ENCODE measurements at regions not wholly inside any gene's neighbourhood (a gene's known extent, or its start where the extent isn't known, plus 50 kb on each side); places are given as distances from the start of the nearest gene placed in this dataset.

- intact Hi-C loops (cut with DNase I, micrococcal nuclease), result loop anchor here in 1 of 2 experiments (10.0 kb wide), 1 partner anchor 1350 kb away; no protein-coding TSS in a partner anchor
These were observed 77.2 kb upstream of the ZBED5 start for GRCh38 chr11:10935015-10935559.

GRCh38 chr11:10934293-10934860 lies 76.5 kb upstream of the ZBED5 start:
- Mint-ChIP-seq H3K27me3 (peaks cover 47% of the 10 kb centered on the region), H3K36me3 (ENCODE audit: low read depth) (no peaks in the 10 kb centered on the region), H3K9me3 (no peaks in the 10 kb centered on the region), H3K27ac (peak overlapping the region; percentile 52), H3K4me3 (peak overlapping the region; percentile 90), H3K4me1 (ENCODE audit: low read depth) (peaks cover 24% of the 10 kb centered on the region)
- Histone ChIP-seq H3K4me1 (ENCODE audit: insufficient read depth, low read length) (peaks cover 24% of the 10 kb centered on the region), H3K36me3 (ENCODE audit: insufficient read depth, low read length) (no peaks in the 10 kb centered on the region), H3K4me3 (ENCODE audit: low read length) (peak overlapping the region; percentile 56), H3K27me3 (ENCODE audit: control insufficient read depth in 1 of 2, insufficient read depth in 2 of 2, low read length in 2 of 2) (peaks cover 25 to 29% of the 10 kb centered on the region in 2 experiments), H3K9me3 (ENCODE audit: control insufficient read depth in 1 of 2, insufficient read depth in 1 of 2, low read length in 2 of 2) (no peaks in the 10 kb centered on the region), H3K27ac (ENCODE audit: low read depth in 1 of 2, low read length in 2 of 2) (no peak overlapping the region)
- ChIA-PET CTCF (interaction anchor here (0.5 to 2.5 kb wide), 23 partner anchors 8 to 1111 kb away, joined by 3 to 15 read pairs (median 4); no protein-coding TSS in a partner anchor), POLR2A (interaction anchor here (0.8 to 2.8 kb wide), 5 partner anchors 76 to 646 kb away, joined by 3 to 12 read pairs (median 3); partner anchors contain the start of genes EIF4G2 and ZBED5)
- intact Hi-C loops (cut with DNase I, micrococcal nuclease), result loop anchor here (1.0 to 10.0 kb wide), 4 partner anchors 223 to 1350 kb away; no protein-coding TSS in a partner anchor
- ATAC-seq (ENCODE audit: poor library complexity) (peak; percentile 25), DNase-seq (peak in 6 of 14 experiments; percentile 6 to 56 (median 37))
- TF ChIP-seq CTCF (IDR thresholded peaks at IDR 0.05), result no peak

More at GRCh38 chr11:10935015-10935559, 77.2 kb upstream of the ZBED5 start:
- no peaks in the 10 kb centered on the region for H3K9me3 Mint-ChIP-seq
- H3K27me3 ChIP-seq (ENCODE audit: control insufficient read depth in 1 of 2, insufficient read depth in 2 of 2, low read length in 2 of 2), result peaks cover 21 to 26% of the 10 kb centered on the region in 2 experiments
- no peaks in the 10 kb centered on the region for H3K36me3 ChIP-seq (ENCODE audit: insufficient read depth, low read length)
- peaks cover 24% of the 10 kb centered on the region for H3K4me1 Mint-ChIP-seq (ENCODE audit: low read depth)
- DNase-seq, result no peak
- peaks cover 24% of the 10 kb centered on the region for H3K4me1 ChIP-seq (ENCODE audit: insufficient read depth, low read length)
- H3K36me3 Mint-ChIP-seq (ENCODE audit: low read depth), result no peaks in the 10 kb centered on the region
- peaks cover 42% of the 10 kb centered on the region for H3K27me3 Mint-ChIP-seq
- CTCF ChIA-PET, result interaction anchor here (1.1 to 2.5 kb wide), 6 partner anchors 56 to 853 kb away, joined by 3 to 14 read pairs (median 8); no protein-coding TSS in a partner anchor
- H3K4me3 ChIP-seq (ENCODE audit: low read length), result no peak overlapping the region
- H3K27ac Mint-ChIP-seq, result no peak overlapping the region
- H3K9me3 ChIP-seq (ENCODE audit: control insufficient read depth in 1 of 2, insufficient read depth in 1 of 2, low read length in 2 of 2), result no peaks in the 10 kb centered on the region
- POLR2A ChIA-PET, result interaction anchor here (2.8 kb wide), 1 partner anchor 126 kb away, joined by 12 read pairs; the partner anchor contains the start of gene EIF4G2
- H3K27ac ChIP-seq (ENCODE audit: low read depth in 1 of 2, low read length in 2 of 2), result no peak overlapping the region
- TF ChIP-seq CTCF (IDR thresholded peaks at IDR 0.05), result no peak
- ATAC-seq (ENCODE audit: poor library complexity), result no peak
- peak overlapping the region; percentile 90 for H3K4me3 Mint-ChIP-seq

GRCh38 chr11:10933455-10934292 lies 75.8 kb upstream of the ZBED5 start:
- Mint-ChIP-seq H3K36me3 (ENCODE audit: low read depth) (no peaks in the 10 kb centered on the region), H3K27me3 (peaks cover 49% of the 10 kb centered on the region), H3K27ac (peak overlapping the region; percentile 52), H3K4me1 (ENCODE audit: low read depth) (peaks cover 24% of the 10 kb centered on the region), H3K4me3 (peak overlapping the region; percentile 90), H3K9me3 (no peaks in the 10 kb centered on the region)
- no peak overlapping the region for H3K27ac ChIP-seq (ENCODE audit: low read depth in 1 of 2, low read length in 2 of 2)
- no peaks in the 10 kb centered on the region for H3K36me3 ChIP-seq (ENCODE audit: insufficient read depth, low read length)
- peaks cover 24% of the 10 kb centered on the region for H3K4me1 ChIP-seq (ENCODE audit: insufficient read depth, low read length)
- ChIA-PET CTCF (interaction anchor here (0.5 to 2.5 kb wide), 22 partner anchors 9 to 1348 kb away, joined by 3 to 15 read pairs (median 4); no protein-coding TSS in a partner anchor), POLR2A (interaction anchor here (0.7 to 2.8 kb wide), 6 partner anchors 34 to 646 kb away, joined by 3 to 12 read pairs (median 3); partner anchors contain the start of genes EIF4G2 and ZBED5)
- H3K4me3 ChIP-seq (ENCODE audit: low read length), result peak overlapping the region; percentile 56
- DNase-seq (peak; percentile 67 to 90 (median 80)), ATAC-seq (ENCODE audit: poor library complexity) (peak; percentile 89)
- peaks cover 25 to 31% of the 10 kb centered on the region in 2 experiments for H3K27me3 ChIP-seq (ENCODE audit: control insufficient read depth in 1 of 2, insufficient read depth in 2 of 2, low read length in 2 of 2)
- peak; percentile 94 for TF ChIP-seq CTCF (IDR thresholded peaks at IDR 0.05)
- no peaks in the 10 kb centered on the region for H3K9me3 ChIP-seq (ENCODE audit: control insufficient read depth in 1 of 2, insufficient read depth in 1 of 2, low read length in 2 of 2)
- intact Hi-C loops (cut with DNase I, micrococcal nuclease), result loop anchor here (1.0 to 10.0 kb wide), 8 partner anchors 89 to 1351 kb away; no protein-coding TSS in a partner anchor
